ENCODE measurements at regions not wholly inside any gene's neighbourhood (a gene's known extent, or its start where the extent isn't known, plus 50 kb on each side); places are given as distances from the start of the nearest gene placed in this dataset.

- no peak for TF ChIP-seq POLR2A (IDR thresholded peaks at IDR 0.05; ENCODE audit: low read depth, low read length)
- TF ChIP-seq, protein P1, sequence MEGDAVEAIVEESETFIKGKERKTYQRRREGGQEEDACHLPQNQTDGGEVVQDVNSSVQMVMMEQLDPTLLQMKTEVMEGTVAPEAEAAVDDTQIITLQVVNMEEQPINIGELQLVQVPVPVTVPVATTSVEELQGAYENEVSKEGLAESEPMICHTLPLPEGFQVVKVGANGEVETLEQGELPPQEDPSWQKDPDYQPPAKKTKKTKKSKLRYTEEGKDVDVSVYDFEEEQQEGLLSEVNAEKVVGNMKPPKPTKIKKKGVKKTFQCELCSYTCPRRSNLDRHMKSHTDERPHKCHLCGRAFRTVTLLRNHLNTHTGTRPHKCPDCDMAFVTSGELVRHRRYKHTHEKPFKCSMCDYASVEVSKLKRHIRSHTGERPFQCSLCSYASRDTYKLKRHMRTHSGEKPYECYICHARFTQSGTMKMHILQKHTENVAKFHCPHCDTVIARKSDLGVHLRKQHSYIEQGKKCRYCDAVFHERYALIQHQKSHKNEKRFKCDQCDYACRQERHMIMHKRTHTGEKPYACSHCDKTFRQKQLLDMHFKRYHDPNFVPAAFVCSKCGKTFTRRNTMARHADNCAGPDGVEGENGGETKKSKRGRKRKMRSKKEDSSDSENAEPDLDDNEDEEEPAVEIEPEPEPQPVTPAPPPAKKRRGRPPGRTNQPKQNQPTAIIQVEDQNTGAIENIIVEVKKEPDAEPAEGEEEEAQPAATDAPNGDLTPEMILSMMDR (conservative IDR thresholded peaks at IDR 0.05; ENCODE audit: low read depth, low read length): no peak
- TF ChIP-seq CEBPB (IDR thresholded peaks at IDR 0.05; ENCODE audit: low read depth, low read length): no peak
- TF ChIP-seq RFX5 (IDR thresholded peaks at IDR 0.05; ENCODE audit: low read depth, low read length): no peak
- no peak for TF ChIP-seq RCOR1 (IDR thresholded peaks at IDR 0.05; ENCODE audit: insufficient replicate concordance, low read length)
- no peak for TF ChIP-seq ELK1 (IDR thresholded peaks at IDR 0.05; ENCODE audit: borderline replicate concordance, low read depth, low read length)
- no peak for TF ChIP-seq MXI1 (IDR thresholded peaks at IDR 0.05; ENCODE audit: borderline replicate concordance, low read depth, low read length)
- no peak for TF ChIP-seq USF2 (IDR thresholded peaks at IDR 0.05; ENCODE audit: low read depth, low read length)
- TF ChIP-seq MAFK (IDR thresholded peaks at IDR 0.05; ENCODE audit: low read depth, low read length): no peak
- TF ChIP-seq RAD21 (IDR thresholded peaks at IDR 0.05; ENCODE audit: low read length): no peak
- no peak for TF ChIP-seq SMC3 (IDR thresholded peaks at IDR 0.05; ENCODE audit: low read depth, low read length)
- no peak for TF ChIP-seq NFE2L2 (IDR thresholded peaks at IDR 0.05; ENCODE audit: low read depth, low read length)
- no peak for TF ChIP-seq MAZ (IDR thresholded peaks at IDR 0.05; ENCODE audit: borderline replicate concordance, low read depth, low read length)
Observed at GRCh38 chr5:144945503-144945902, 774.8 kb downstream of the KCTD16 start.

Data from IMR-90 (cell line).